ENCODE measurements at regions not wholly inside any gene's neighbourhood (a gene's known extent, or its start where the extent isn't known, plus 50 kb on each side); places are given as distances from the start of the nearest gene placed in this dataset.

DNA sequence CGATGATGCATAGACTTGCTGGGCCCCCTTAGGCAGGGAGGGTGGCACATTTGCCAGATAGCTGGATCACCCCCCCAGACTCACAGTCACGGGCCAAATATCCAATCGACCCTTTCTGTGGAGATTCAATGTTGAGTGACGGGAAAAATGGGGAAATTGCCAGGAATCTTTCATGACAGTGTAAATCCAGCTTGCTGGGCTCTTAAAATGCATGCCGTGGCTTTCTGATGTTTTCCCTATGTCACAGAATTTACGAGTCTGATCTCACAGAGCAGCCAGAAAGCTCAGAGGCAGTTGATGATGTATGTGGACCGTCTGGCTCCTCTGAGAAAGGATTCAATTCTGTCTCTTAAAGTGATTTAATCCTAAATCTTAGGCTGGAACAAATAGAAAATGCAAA, 150.1 kb upstream of the ZNF644 start:
- H3K36me3 ChIP-seq (ENCODE audit: control insufficient read depth, insufficient read depth, low read length): no peaks in the 10 kb centered on the region
- H3K27me3 ChIP-seq (ENCODE audit: control insufficient read depth, insufficient read depth, low read length): peaks cover 3% of the 10 kb centered on the region
- no peak for DNase-seq (ENCODE audit: low read depth)
- TF ChIP-seq, protein P1, sequence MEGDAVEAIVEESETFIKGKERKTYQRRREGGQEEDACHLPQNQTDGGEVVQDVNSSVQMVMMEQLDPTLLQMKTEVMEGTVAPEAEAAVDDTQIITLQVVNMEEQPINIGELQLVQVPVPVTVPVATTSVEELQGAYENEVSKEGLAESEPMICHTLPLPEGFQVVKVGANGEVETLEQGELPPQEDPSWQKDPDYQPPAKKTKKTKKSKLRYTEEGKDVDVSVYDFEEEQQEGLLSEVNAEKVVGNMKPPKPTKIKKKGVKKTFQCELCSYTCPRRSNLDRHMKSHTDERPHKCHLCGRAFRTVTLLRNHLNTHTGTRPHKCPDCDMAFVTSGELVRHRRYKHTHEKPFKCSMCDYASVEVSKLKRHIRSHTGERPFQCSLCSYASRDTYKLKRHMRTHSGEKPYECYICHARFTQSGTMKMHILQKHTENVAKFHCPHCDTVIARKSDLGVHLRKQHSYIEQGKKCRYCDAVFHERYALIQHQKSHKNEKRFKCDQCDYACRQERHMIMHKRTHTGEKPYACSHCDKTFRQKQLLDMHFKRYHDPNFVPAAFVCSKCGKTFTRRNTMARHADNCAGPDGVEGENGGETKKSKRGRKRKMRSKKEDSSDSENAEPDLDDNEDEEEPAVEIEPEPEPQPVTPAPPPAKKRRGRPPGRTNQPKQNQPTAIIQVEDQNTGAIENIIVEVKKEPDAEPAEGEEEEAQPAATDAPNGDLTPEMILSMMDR (IDR thresholded peaks at IDR 0.05; ENCODE audit: insufficient read depth, low read length, poor library complexity, severe bottlenecking): no peak
- no peak overlapping the region for H3K4me3 ChIP-seq (ENCODE audit: low read depth, low read length)

DNA sequence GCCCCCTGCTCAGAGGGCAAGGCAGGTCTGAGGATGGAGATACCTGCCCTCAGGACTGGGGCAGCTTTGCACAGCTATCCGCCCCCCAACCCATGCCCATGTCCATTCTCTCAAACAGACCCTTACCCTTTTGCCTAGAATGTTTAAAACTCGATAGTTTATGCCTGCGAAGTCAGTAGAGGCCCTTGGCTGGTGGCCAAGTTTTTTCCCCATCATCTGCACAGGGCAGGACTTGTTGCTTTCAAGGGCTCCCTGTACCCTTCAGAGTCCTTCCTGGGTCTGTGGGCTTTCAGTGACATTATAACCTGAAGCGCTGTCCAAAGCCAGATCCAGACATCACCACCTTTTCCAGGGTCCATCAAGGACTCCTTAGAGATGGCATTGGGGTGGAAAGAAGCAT, 148.7 kb upstream of the ZNF644 start:
- TF ChIP-seq, protein P1 (IDR thresholded peaks at IDR 0.05; ENCODE audit: insufficient read depth, low read length, poor library complexity, severe bottlenecking): no peak
- Histone ChIP-seq H3K36me3 (ENCODE audit: control insufficient read depth, insufficient read depth, low read length) (no peaks in the 10 kb centered on the region), H3K4me3 (ENCODE audit: low read depth, low read length) (no peak overlapping the region), H3K27me3 (ENCODE audit: control insufficient read depth, insufficient read depth, low read length) (peaks cover 3% of the 10 kb centered on the region)
- no peak for DNase-seq (ENCODE audit: low read depth)

DNA sequence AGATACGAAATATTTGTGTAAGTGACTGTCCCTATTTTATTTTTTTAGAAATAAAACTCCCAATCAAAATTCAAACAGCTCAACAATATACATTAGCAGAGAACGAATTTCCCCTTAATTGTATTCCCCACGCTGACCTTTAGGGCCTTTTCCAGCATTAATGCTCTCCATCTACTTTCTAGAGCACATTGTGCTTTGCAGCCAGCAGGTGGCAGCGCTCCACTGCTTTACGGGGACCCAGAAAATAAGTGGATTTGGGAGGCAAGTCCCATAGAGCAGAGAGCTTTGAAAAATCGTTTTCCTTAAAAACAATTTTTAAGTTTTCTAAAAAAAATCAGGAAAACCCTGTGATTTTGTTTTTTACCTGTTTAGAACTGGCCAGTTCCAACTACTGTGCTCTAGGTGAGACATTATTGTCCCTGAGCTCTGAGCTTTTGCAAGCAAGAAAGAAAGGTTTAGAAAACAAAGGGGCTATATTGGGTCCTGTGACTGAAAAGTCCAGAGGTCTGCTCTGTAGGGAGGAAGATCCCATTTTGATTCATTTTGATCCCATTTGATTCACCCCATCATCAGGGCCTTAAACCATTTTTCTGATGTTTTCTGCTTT, 144.4 kb upstream of the ZNF644 start:
- Histone ChIP-seq H3K27me3 (ENCODE audit: control insufficient read depth, insufficient read depth, low read length) (no peaks in the 10 kb centered on the region), H3K36me3 (ENCODE audit: control insufficient read depth, insufficient read depth, low read length) (no peaks in the 10 kb centered on the region), H3K4me3 (ENCODE audit: low read depth, low read length) (no peak overlapping the region)
- TF ChIP-seq, protein P1 (IDR thresholded peaks at IDR 0.05; ENCODE audit: insufficient read depth, low read length, poor library complexity, severe bottlenecking): peak; percentile 89
- no peak for DNase-seq (ENCODE audit: low read depth)

DNA sequence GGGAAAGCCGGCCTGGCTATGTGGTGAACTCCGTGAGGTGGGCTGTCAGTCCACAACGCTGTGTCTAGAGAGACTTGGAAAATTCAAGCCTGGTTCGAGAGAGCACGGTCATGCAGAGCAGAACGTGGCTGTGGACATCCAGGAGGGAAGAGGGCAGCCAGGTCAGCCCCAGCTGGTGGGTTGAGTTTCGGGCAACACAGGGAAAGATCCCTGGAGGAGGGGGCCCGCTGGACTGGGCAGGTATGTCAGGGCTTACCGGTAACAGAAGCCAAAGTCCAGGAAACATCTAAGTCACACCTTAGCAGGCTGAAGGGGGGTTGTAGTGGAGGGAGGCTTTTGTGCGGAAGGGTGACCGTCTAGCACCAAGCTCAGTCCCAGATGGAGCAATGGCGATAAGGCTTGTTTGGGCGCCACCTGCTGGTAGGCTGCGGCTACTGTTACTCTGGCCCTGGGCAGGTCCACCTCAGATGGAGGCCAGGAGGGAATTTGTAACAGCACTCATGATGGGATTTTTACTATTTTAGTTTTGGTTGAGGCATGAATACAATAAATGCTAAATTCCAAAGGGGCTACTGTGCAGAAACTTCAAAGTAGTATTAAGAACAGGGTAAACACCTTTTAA, 143.3 kb upstream of the ZNF644 start:
- Histone ChIP-seq H3K4me3 (ENCODE audit: low read depth, low read length) (no peak overlapping the region), H3K36me3 (ENCODE audit: control insufficient read depth, insufficient read depth, low read length) (no peaks in the 10 kb centered on the region), H3K27me3 (ENCODE audit: control insufficient read depth, insufficient read depth, low read length) (no peaks in the 10 kb centered on the region)
- TF ChIP-seq, protein P1 (IDR thresholded peaks at IDR 0.05; ENCODE audit: insufficient read depth, low read length, poor library complexity, severe bottlenecking): peak; percentile 98
- no peak for DNase-seq (ENCODE audit: low read depth)

DNA sequence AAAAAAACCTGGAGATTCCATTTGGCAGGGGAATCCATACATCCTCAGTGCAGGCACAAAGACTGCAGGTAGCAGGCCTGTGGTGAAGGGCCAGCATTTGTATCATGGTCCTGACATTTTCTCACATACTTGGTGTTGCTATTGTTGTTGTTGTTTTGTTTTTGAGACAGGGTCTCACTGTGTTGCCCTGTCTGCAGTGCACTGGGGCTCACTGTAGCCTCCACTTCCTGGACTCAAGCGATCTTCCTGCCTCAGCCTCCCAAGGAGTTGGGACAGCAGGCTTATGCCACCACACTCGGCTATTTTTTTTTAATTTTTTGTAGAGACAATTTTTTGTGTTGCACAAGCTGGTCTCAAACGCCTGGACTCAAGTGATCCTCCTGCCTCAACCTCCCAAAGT, 140.8 kb upstream of the ZNF644 start:
- Histone ChIP-seq H3K36me3 (ENCODE audit: control insufficient read depth, insufficient read depth, low read length) (no peaks in the 10 kb centered on the region), H3K4me3 (ENCODE audit: low read depth, low read length) (no peak overlapping the region), H3K27me3 (ENCODE audit: control insufficient read depth, insufficient read depth, low read length) (no peaks in the 10 kb centered on the region)
- DNase-seq (ENCODE audit: low read depth): no peak
- TF ChIP-seq, protein P1 (IDR thresholded peaks at IDR 0.05; ENCODE audit: insufficient read depth, low read length, poor library complexity, severe bottlenecking): no peak

DNA sequence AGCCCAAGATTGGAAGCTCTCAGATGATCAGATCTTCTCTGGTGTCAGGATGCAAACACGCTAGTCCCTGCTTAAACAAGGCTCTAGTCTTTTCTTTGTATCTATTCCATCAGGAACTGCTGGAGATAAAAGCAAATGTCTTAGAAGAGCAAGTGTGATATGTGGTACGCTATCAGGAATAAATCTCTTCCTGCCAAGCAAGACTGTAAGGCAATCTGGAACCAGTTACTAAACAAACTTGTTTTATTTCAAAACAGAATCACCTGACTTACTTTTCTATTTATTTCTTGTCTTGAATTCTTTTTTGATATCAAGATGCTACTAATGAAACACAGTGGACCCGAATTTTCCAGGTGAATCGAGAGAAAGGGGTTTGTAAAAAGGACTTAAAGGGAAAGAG, 139.9 kb upstream of the ZNF644 start:
- TF ChIP-seq, protein P1 (IDR thresholded peaks at IDR 0.05; ENCODE audit: insufficient read depth, low read length, poor library complexity, severe bottlenecking): no peak
- no peak for DNase-seq (ENCODE audit: low read depth)
- no peak overlapping the region for H3K4me3 ChIP-seq (ENCODE audit: low read depth, low read length)
- H3K36me3 ChIP-seq (ENCODE audit: control insufficient read depth, insufficient read depth, low read length): no peaks in the 10 kb centered on the region
- no peaks in the 10 kb centered on the region for H3K27me3 ChIP-seq (ENCODE audit: control insufficient read depth, insufficient read depth, low read length)

All from kidney epithelial cell (primary cell).